Endothelial cell of umbilical vein (primary cell): ENCODE measurements at regions not wholly inside any gene's neighbourhood (a gene's known extent, or its start where the extent isn't known, plus 50 kb on each side); places are given as distances from the start of the nearest gene placed in this dataset.

Experiments
- BruUV-seq: library from RNA; stranded (reverse); fragments of 400-500 nt; replicated peaks from 2 replicates; lab custom pipeline; 2021; lab: Mats Ljungman, UMichigan
- CTCF ChIA-PET: fragments of 300-600, 350-600 bp; sonication (Branson Sonifier 250); formaldehyde crosslinking; loops from one replicate; lab custom pipeline; 2021; ENCODE audit warnings: antibody characterized with exemption, inconsistent platforms; lab: Charles Lee
- POLR2A ChIA-PET: fragments of 300-600, 350-600 bp; sonication (Branson Sonifier 250); formaldehyde crosslinking; loops from one replicate; lab custom pipeline; 2021; ENCODE audit warnings: antibody characterized with exemption, inconsistent platforms; lab: Charles Lee
- DNase-seq: peaks from one replicate; pipeline ENCODE4 v3.0.0-alpha.2; 2011; ENCODE audit warnings: low read depth, low spot score
- FAIRE-seq: peaks from 2 replicates; lab custom pipeline; 2011; peaks lifted over from hg19 to GRCh38; lab: Jason Lieb, UNC
- H2AFZ ChIP-seq: 2 replicates; pipeline ENCODE4 v1.6.0; 2012; ENCODE audit warnings: low read depth, low read length, control low read depth, inconsistent platforms
- H3K27ac ChIP-seq: 2 replicates; pipeline ENCODE4 v1.5.1; 2011; ENCODE audit warnings: low read depth, mild to moderate bottlenecking, control low read depth, low read length, moderate library complexity; ENCODE audit not compliant: insufficient read depth
- H3K27me3 ChIP-seq, 2 experiments: 2 replicates each; pipeline versions ENCODE4 v1.6.0 to v1.6.1; 2011; ENCODE audit warnings: low read length in 2 of 2, mixed read lengths in 1 of 2; ENCODE audit not compliant: control insufficient read depth in 2 of 2, insufficient read depth in 2 of 2
- H3K36me3 ChIP-seq, 2 experiments: 2 replicates in 1 of 2; 3 replicates in 1 of 2; pipeline ENCODE4 v1.5.1; 2011; ENCODE audit warnings: low read length in 2 of 2, mild to moderate bottlenecking in 1 of 2, moderate library complexity in 1 of 2; ENCODE audit not compliant: control insufficient read depth in 2 of 2, insufficient read depth in 2 of 2; ENCODE audit errors: extremely low read depth in 1 of 2
- H3K4me1 ChIP-seq: 3 replicates; pipeline ENCODE4 v1.5.1; 2011; ENCODE audit warnings: mild to moderate bottlenecking, low read length; ENCODE audit not compliant: control insufficient read depth, insufficient read depth; ENCODE audit errors: extremely low read depth
- H3K4me2 ChIP-seq: 2 replicates; pipeline ENCODE4 v1.6.1; 2011; ENCODE audit warnings: low read length, control low read depth, mixed read lengths; ENCODE audit not compliant: insufficient read depth
- H3K4me3 ChIP-seq, 3 experiments: fragments of 200-600 bp in 1 of 3; sonication (generic), shearing (Covaris generic) in 1 of 3; replicated peaks in 1 of 3; 2 replicates each; pipeline ENCODE4 v1.5.1; 2011 to 2016; ENCODE audit warnings: control low read depth in 3 of 3, low read length in 3 of 3, mild to moderate bottlenecking in 2 of 3, inconsistent platforms in 1 of 3, low read depth in 1 of 3, moderate library complexity in 1 of 3; ENCODE audit not compliant: insufficient read depth in 1 of 3
- H3K79me2 ChIP-seq: 2 replicates; pipeline ENCODE4 v1.6.0; 2012; ENCODE audit warnings: low read length, inconsistent platforms; ENCODE audit not compliant: control insufficient read depth, insufficient read depth
- H3K9ac ChIP-seq: replicated peaks from 2 replicates; pipeline ENCODE3; 2011; ENCODE audit warnings: low read length, control low read depth; ENCODE audit not compliant: insufficient read depth; ENCODE audit errors: extremely low read depth
- H3K9me1 ChIP-seq: replicated peaks from 3 replicates; pipeline ENCODE4 v1.6.0; 2011; ENCODE audit warnings: mild to moderate bottlenecking, low read length; ENCODE audit not compliant: control insufficient read depth, insufficient read depth; ENCODE audit errors: extremely low read depth
- H3K9me3 ChIP-seq: replicated peaks from 2 replicates; pipeline ENCODE4 v1.5.1; 2012; ENCODE audit warnings: low read length, inconsistent platforms; ENCODE audit not compliant: control insufficient read depth, insufficient read depth
- H4K20me1 ChIP-seq: replicated peaks from 2 replicates; pipeline ENCODE3; 2011; ENCODE audit warnings: mild to moderate bottlenecking, low read length; ENCODE audit not compliant: control insufficient read depth, insufficient read depth; ENCODE audit errors: extremely low read depth
- CTCF ChIP-seq, 2 donors: IDR thresholded peaks; 1 replicate in 1 of 2; 2 replicates in 1 of 2; pipeline ENCODE4 v1.5.1; 2011; ENCODE audit warnings: low read length in 2 of 2, mild to moderate bottlenecking in 2 of 2, moderate library complexity in 2 of 2, control low read depth in 1 of 2, inconsistent platforms in 1 of 2, low read depth in 1 of 2; ENCODE audit not compliant: insufficient read depth in 1 of 2; ENCODE audit errors: extremely low read depth in 1 of 2
- EZH2 ChIP-seq: IDR thresholded peaks from 2 replicates; pipeline ENCODE4 v1.6.1; 2012; ENCODE audit warnings: borderline replicate concordance, low read depth, mild to moderate bottlenecking, moderate library complexity, low read length, inconsistent platforms; ENCODE audit not compliant: severe bottlenecking
- FOS ChIP-seq: IDR thresholded peaks from 2 replicates; pipeline ENCODE4 v1.6.1; 2011; ENCODE audit warnings: mild to moderate bottlenecking, low read length, moderate library complexity, borderline replicate concordance; ENCODE audit not compliant: insufficient read depth
- GATA2 ChIP-seq: IDR thresholded peaks from 2 replicates; pipeline ENCODE4 v1.7.0; 2011; ENCODE audit warnings: low read depth, mild to moderate bottlenecking, moderate library complexity, mixed read lengths, low read length; ENCODE audit not compliant: insufficient read length, insufficient read depth
- JUN ChIP-seq: IDR thresholded peaks from 2 replicates; pipeline ENCODE4 v1.6.1; 2011; ENCODE audit warnings: borderline replicate concordance, low read depth; ENCODE audit not compliant: insufficient read length, insufficient read depth
- MAX ChIP-seq: IDR thresholded peaks from 2 replicates; pipeline ENCODE4 v1.6.1; 2011; ENCODE audit not compliant: insufficient read depth, insufficient read length
- MYC ChIP-seq: IDR thresholded peaks from one replicate; pipeline ENCODE4 v1.6.1; 2011; ENCODE audit warnings: mild to moderate bottlenecking, low read depth, low read length
- POLR2A ChIP-seq: IDR thresholded peaks from 2 replicates; pipeline ENCODE4 v1.6.1; 2012; ENCODE audit warnings: low read depth, mild to moderate bottlenecking, control low read depth, low read length
- POLR2AphosphoS5 ChIP-seq: IDR thresholded peaks from 2 replicates; pipeline ENCODE4 v1.6.1; 2012; ENCODE audit warnings: low read depth, mild to moderate bottlenecking, control low read depth, low read length, moderate library complexity; ENCODE audit not compliant: insufficient read depth
- dilution Hi-C: fragments of 300-500 bp; cut with MboI; formaldehyde crosslinking; loops from one replicate; pipeline ENCODE4 v1.15.0; 2019; ENCODE audit warnings: low sequenced_read_pairs; ENCODE audit not compliant: extremely low pct_ligation_motif_present
- intact Hi-C: fragments of 100-400 bp; cut with micrococcal nuclease; formaldehyde crosslinking; loops from one replicate; pipeline ENCODE4 v1.10.0; 2022

DNA sequence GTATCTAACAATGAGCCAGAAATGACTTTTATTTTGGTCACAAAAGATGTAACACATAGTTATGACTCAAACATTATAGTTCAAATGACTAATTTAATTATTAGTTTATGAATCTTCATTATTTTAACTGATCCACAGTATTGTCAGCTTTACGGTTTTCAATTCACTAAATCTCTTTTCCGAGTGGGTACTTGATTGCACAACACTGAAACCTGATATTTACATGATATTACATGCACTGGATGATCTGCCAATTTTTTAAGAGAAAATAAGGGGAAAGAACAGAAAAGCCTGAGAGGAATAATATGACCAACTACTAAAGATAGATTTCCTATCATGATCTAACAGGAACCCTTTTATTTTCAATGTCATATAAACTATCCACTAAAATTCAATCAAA, 1446.0 kb downstream of the FSTL5 start:
- H2AFZ ChIP-seq = no peak overlapping the region
- TF ChIP-seq FOS (no peak), MYC (no peak), MAX (no peak), POLR2AphosphoS5 (no peak), EZH2 (no peak), POLR2A (no peak), GATA2 (no peak), JUN (no peak), CTCF (IDR thresholded peaks at IDR 0.05; ENCODE audit: extremely low read depth in 1 of 2, insufficient read depth in 1 of 2, low read depth in 1 of 2, low read length in 2 of 2) (no peak)
- H3K4me1 ChIP-seq = no peaks in the 10 kb centered on the region
- H3K79me2 ChIP-seq = no peaks in the 10 kb centered on the region
- no peaks in the 10 kb centered on the region for H4K20me1 ChIP-seq
- no peaks in the 10 kb centered on the region for H3K27me3 ChIP-seq
- H3K4me3 ChIP-seq = no peak overlapping the region
- H3K27ac ChIP-seq = no peak overlapping the region
- intact Hi-C loops (no loop called here), dilution Hi-C loops (no loop called here)
- H3K9ac ChIP-seq = no peak overlapping the region
- H3K9me3 ChIP-seq = no peaks in the 10 kb centered on the region
- POLR2A ChIA-PET = no interaction called here
- H3K4me2 ChIP-seq = no peak overlapping the region
- no peaks in the 10 kb centered on the region for H3K36me3 ChIP-seq
- DNase-seq = no peak
- BruUV-seq = no TSS peak
- no peaks in the 10 kb centered on the region for H3K9me1 ChIP-seq
- CTCF ChIA-PET = no interaction called here
- FAIRE-seq = no peak
